Endothelial cell (in vitro differentiated cells): ENCODE measurements at regions not wholly inside any gene's neighbourhood (a gene's known extent, or its start where the extent isn't known, plus 50 kb on each side); places are given as distances from the start of the nearest gene placed in this dataset.

ENCODE experiments used
- DNase-seq: peaks from one replicate; pipeline ENCODE4 v3.0.0; 2021; ENCODE audit warnings: low spot score
- H3K27ac Mint-ChIP-seq: one replicate; pipeline ENCODE4 v1.8.0; 2021; ENCODE audit warnings: mixed read lengths, inconsistent platforms; ENCODE audit not compliant: unreplicated experiment
- H3K27me3 Mint-ChIP-seq: one replicate; pipeline ENCODE4 v1.8.0; 2021; ENCODE audit warnings: mild to moderate bottlenecking, moderate library complexity, mixed read lengths, inconsistent platforms; ENCODE audit not compliant: unreplicated experiment
- H3K36me3 Mint-ChIP-seq: one replicate; pipeline ENCODE4 v1.8.0; 2021; ENCODE audit warnings: mild to moderate bottlenecking, low read depth, mixed read lengths, inconsistent platforms; ENCODE audit not compliant: unreplicated experiment
- H3K4me1 Mint-ChIP-seq: one replicate; pipeline ENCODE4 v1.8.0; 2021; ENCODE audit warnings: mild to moderate bottlenecking, mixed read lengths, inconsistent platforms; ENCODE audit not compliant: unreplicated experiment
- H3K4me3 Mint-ChIP-seq: one replicate; pipeline ENCODE4 v1.8.0; 2021; ENCODE audit warnings: mild to moderate bottlenecking, mixed read lengths, inconsistent platforms; ENCODE audit not compliant: unreplicated experiment
- H3K9me3 Mint-ChIP-seq: one replicate; pipeline ENCODE4 v1.8.0; 2021; ENCODE audit warnings: mixed read lengths, inconsistent platforms; ENCODE audit not compliant: unreplicated experiment
- CTCF ChIP-seq: fragments of 200-600 bp; sonication (generic); IDR thresholded peaks from one replicate; pipeline ENCODE4 v1.5.0; 2021; ENCODE audit warnings: antibody characterized with exemption; ENCODE audit not compliant: unreplicated experiment

GRCh38 chr1:164191191-164191590 lies 367.8 kb upstream of the PBX1 start:
- Mint-ChIP-seq H3K27me3 (no peaks in the 10 kb centered on the region), H3K4me3 (no peak overlapping the region), H3K4me1 (no peaks in the 10 kb centered on the region), H3K27ac (no peak overlapping the region), H3K36me3 (no peaks in the 10 kb centered on the region), H3K9me3 (no peaks in the 10 kb centered on the region)
- TF ChIP-seq CTCF = no peak
- no peak for DNase-seq

- no peak for TF ChIP-seq CTCF
- Mint-ChIP-seq H3K4me3 (no peak overlapping the region), H3K27me3 (no peaks in the 10 kb centered on the region), H3K4me1 (no peaks in the 10 kb centered on the region), H3K27ac (no peak overlapping the region), H3K9me3 (peaks cover 2% of the 10 kb centered on the region), H3K36me3 (peaks cover 2% of the 10 kb centered on the region)
- no peak for DNase-seq
These were observed 348.7 kb upstream of the PBX1 start for GRCh38 chr1:164210211-164210739.

GRCh38 chr1:164223378-164223777 lies 335.6 kb upstream of the PBX1 start:
- no peaks in the 10 kb centered on the region for H3K9me3 Mint-ChIP-seq
- H3K27ac Mint-ChIP-seq = no peak overlapping the region
- no peak for DNase-seq
- no peaks in the 10 kb centered on the region for H3K36me3 Mint-ChIP-seq
- peaks cover 4% of the 10 kb centered on the region for H3K27me3 Mint-ChIP-seq
- no peak for TF ChIP-seq CTCF
- H3K4me1 Mint-ChIP-seq = no peaks in the 10 kb centered on the region
- H3K4me3 Mint-ChIP-seq = no peak overlapping the region

- H3K4me3 Mint-ChIP-seq = no peak overlapping the region
- TF ChIP-seq CTCF = no peak
- H3K4me1 Mint-ChIP-seq = no peaks in the 10 kb centered on the region
- no peak for DNase-seq
- peaks cover 4% of the 10 kb centered on the region for H3K27me3 Mint-ChIP-seq
- H3K36me3 Mint-ChIP-seq = no peaks in the 10 kb centered on the region
- H3K9me3 Mint-ChIP-seq = no peaks in the 10 kb centered on the region
- no peak overlapping the region for H3K27ac Mint-ChIP-seq
These were observed 334.0 kb upstream of the PBX1 start for GRCh38 chr1:164225011-164225410.

GRCh38 chr1:164226977-164227376 lies 332.0 kb upstream of the PBX1 start:
- Mint-ChIP-seq H3K27me3 (peaks cover 4% of the 10 kb centered on the region), H3K4me1 (no peaks in the 10 kb centered on the region), H3K36me3 (no peaks in the 10 kb centered on the region), H3K4me3 (no peak overlapping the region), H3K9me3 (no peaks in the 10 kb centered on the region), H3K27ac (no peak overlapping the region)
- no peak for TF ChIP-seq CTCF
- DNase-seq = no peak
